ENCODE measurements at regions not wholly inside any gene's neighbourhood (a gene's known extent, or its start where the extent isn't known, plus 50 kb on each side); places are given as distances from the start of the nearest gene placed in this dataset.

GRCh38 chr11:91222830-91223229 is 1000.0 kb upstream of the CHORDC1 start:
- TF ChIP-seq SMC3 (IDR thresholded peaks at IDR 0.05; ENCODE audit: low read depth, low read length) (no peak), MAX (IDR thresholded peaks at IDR 0.05; ENCODE audit: low read depth) (no peak), JUND (IDR thresholded peaks at IDR 0.05) (no peak), CTCF (IDR thresholded peaks at IDR 0.05) (no peak), USF2 (IDR thresholded peaks at IDR 0.05; ENCODE audit: borderline replicate concordance, low read depth, low read length) (no peak), EZH2phosphoT487 (IDR thresholded peaks at IDR 0.05; ENCODE audit: borderline replicate concordance, low read depth) (no peak), ELF1 (IDR thresholded peaks at IDR 0.05) (no peak), EP300 (IDR thresholded peaks at IDR 0.05; ENCODE audit: borderline replicate concordance in 1 of 2, low read depth in 1 of 2, low read length in 1 of 2) (no peak), FOXJ3 (CRISPR knock-in tag; IDR thresholded peaks at IDR 0.05) (no peak), POLR2AphosphoS5 (IDR thresholded peaks at IDR 0.05; ENCODE audit: low read depth, low read length) (no peak), IRF3 (IDR thresholded peaks at IDR 0.05; ENCODE audit: low read depth, low read length) (no peak), FOXM1 (IDR thresholded peaks at IDR 0.05; ENCODE audit: low read depth) (no peak)

Measured in SK-N-SH (cell line).